Testis (tissue), 2 donors: ENCODE measurements at regions not wholly inside any gene's neighbourhood (a gene's known extent, or its start where the extent isn't known, plus 50 kb on each side); places are given as distances from the start of the nearest gene placed in this dataset.

ENCODE experiments used
- POLR2A ChIP-seq: fragments of 450-650 bp; IDR thresholded peaks from one replicate; pipeline ENCODE4 v1.6.1; 2017; ENCODE audit warnings: antibody characterized with exemption, mild to moderate bottlenecking, moderate library complexity
- TF ChIP-seq, protein P1 (sequence below), 3 experiments: fragments of 450-650 bp in 2 of 3; fragments of 200-600 bp in 1 of 3; sonication (generic) in 1 of 3; IDR thresholded peaks; one replicate each; pipeline ENCODE4 v1.5.1; 2016 to 2019; ENCODE audit warnings: antibody characterized with exemption in 3 of 3, mild to moderate bottlenecking in 2 of 3, moderate library complexity in 1 of 3

GRCh38 chr3:110814170-110815007 lies 257.2 kb upstream of the NECTIN3 start:
- TF ChIP-seq, protein P1, sequence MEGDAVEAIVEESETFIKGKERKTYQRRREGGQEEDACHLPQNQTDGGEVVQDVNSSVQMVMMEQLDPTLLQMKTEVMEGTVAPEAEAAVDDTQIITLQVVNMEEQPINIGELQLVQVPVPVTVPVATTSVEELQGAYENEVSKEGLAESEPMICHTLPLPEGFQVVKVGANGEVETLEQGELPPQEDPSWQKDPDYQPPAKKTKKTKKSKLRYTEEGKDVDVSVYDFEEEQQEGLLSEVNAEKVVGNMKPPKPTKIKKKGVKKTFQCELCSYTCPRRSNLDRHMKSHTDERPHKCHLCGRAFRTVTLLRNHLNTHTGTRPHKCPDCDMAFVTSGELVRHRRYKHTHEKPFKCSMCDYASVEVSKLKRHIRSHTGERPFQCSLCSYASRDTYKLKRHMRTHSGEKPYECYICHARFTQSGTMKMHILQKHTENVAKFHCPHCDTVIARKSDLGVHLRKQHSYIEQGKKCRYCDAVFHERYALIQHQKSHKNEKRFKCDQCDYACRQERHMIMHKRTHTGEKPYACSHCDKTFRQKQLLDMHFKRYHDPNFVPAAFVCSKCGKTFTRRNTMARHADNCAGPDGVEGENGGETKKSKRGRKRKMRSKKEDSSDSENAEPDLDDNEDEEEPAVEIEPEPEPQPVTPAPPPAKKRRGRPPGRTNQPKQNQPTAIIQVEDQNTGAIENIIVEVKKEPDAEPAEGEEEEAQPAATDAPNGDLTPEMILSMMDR (IDR thresholded peaks at IDR 0.05) = no peak
- no peak for TF ChIP-seq POLR2A
